ENCODE measurements at regions not wholly inside any gene's neighbourhood (a gene's known extent, or its start where the extent isn't known, plus 50 kb on each side); places are given as distances from the start of the nearest gene placed in this dataset.

- TF ChIP-seq CTCF (IDR thresholded peaks at IDR 0.05; ENCODE audit: low read depth, low read length, poor library complexity, severe bottlenecking), result no peak
- TF ChIP-seq EZH2phosphoT487 (IDR thresholded peaks at IDR 0.05; ENCODE audit: borderline replicate concordance, low read length), result no peak
These were observed 273.8 kb upstream of the ESRRG start for GRCh38 chr1:216997069-216997468.

Data from DOHH2 (cell line).